Activated T-cell treated with anti-CD3 and anti-CD28 coated beads, Interleukin-2, amount 50 U/mL, for 4 hours (primary cell): ENCODE measurements at regions not wholly inside any gene's neighbourhood (a gene's known extent, or its start where the extent isn't known, plus 50 kb on each side); places are given as distances from the start of the nearest gene placed in this dataset.

ENCODE experiments used
- ATAC-seq, 2 donors: fragments of 200-7000 bp; cut with Tn5 transposase; one replicate each; pipeline ENCODE4 v1.10.0; 2021
- DNase-seq: peaks from one replicate; pipeline ENCODE4 v3.0.0-alpha.2; 2020
- H3K27me3 Mint-ChIP-seq: one replicate; pipeline ENCODE4 v1.8.0; 2021; ENCODE audit warnings: low read depth, mixed read lengths
- H3K36me3 Mint-ChIP-seq: one replicate; pipeline ENCODE4 v1.8.0; 2022; ENCODE audit warnings: mixed read lengths; ENCODE audit not compliant: insufficient read depth
- H3K4me1 Mint-ChIP-seq: one replicate; pipeline ENCODE4 v1.8.0; 2021; ENCODE audit warnings: low read depth, mixed read lengths
- H3K4me3 Mint-ChIP-seq: one replicate; pipeline ENCODE4 v1.8.0; 2021; ENCODE audit warnings: mild to moderate bottlenecking, moderate library complexity, mixed read lengths
- H3K9me3 Mint-ChIP-seq: one replicate; pipeline ENCODE4 v1.8.0; 2021; ENCODE audit warnings: mixed read lengths

GRCh38 chr1:87794788-87795614, 466.3 kb downstream of the LMO4 start:
- Mint-ChIP-seq H3K9me3 (no peaks in the 10 kb centered on the region), H3K36me3 (no peaks in the 10 kb centered on the region), H3K4me3 (no peak overlapping the region)

GRCh38 chr1:87795615-87796337, 467.1 kb downstream of the LMO4 start:
- DNase-seq (no peak), ATAC-seq (no peak)
- H3K4me1 Mint-ChIP-seq: no peaks in the 10 kb centered on the region
- no peak overlapping the region for H3K4me3 Mint-ChIP-seq
- H3K27me3 Mint-ChIP-seq: peaks cover 4% of the 10 kb centered on the region
- no peaks in the 10 kb centered on the region for H3K9me3 Mint-ChIP-seq
- H3K36me3 Mint-ChIP-seq: no peaks in the 10 kb centered on the region

More at GRCh38 chr1:87794788-87795614, 466.3 kb downstream of the LMO4 start:
- Mint-ChIP-seq H3K4me1 (no peaks in the 10 kb centered on the region), H3K27me3 (peaks cover 4% of the 10 kb centered on the region)
- DNase-seq (no peak), ATAC-seq (no peak)

- Mint-ChIP-seq H3K9me3 (no peaks in the 10 kb centered on the region), H3K36me3 (no peaks in the 10 kb centered on the region), H3K27me3 (peaks cover 4% of the 10 kb centered on the region), H3K4me3 (no peak overlapping the region), H3K4me1 (no peaks in the 10 kb centered on the region)
- DNase-seq: no peak
- ATAC-seq: no peak
Observed at GRCh38 chr1:87796471-87796901, 467.8 kb downstream of the LMO4 start.

- no peaks in the 10 kb centered on the region for H3K4me1 Mint-ChIP-seq
- H3K27me3 Mint-ChIP-seq: peaks cover 4% of the 10 kb centered on the region
- no peak for ATAC-seq
- H3K4me3 Mint-ChIP-seq: no peak overlapping the region
- DNase-seq: no peak
- no peaks in the 10 kb centered on the region for H3K9me3 Mint-ChIP-seq
- H3K36me3 Mint-ChIP-seq: no peaks in the 10 kb centered on the region
Observed at GRCh38 chr1:87799451-87799850, 470.8 kb downstream of the LMO4 start.

- no peak for ATAC-seq
- H3K9me3 Mint-ChIP-seq: no peaks in the 10 kb centered on the region
Observed at GRCh38 chr1:87800006-87800405, 471.3 kb downstream of the LMO4 start.

GRCh38 chr1:87803375-87803774, 474.7 kb downstream of the LMO4 start:
- Mint-ChIP-seq H3K4me1 (no peaks in the 10 kb centered on the region), H3K4me3 (no peak overlapping the region), H3K36me3 (no peaks in the 10 kb centered on the region), H3K9me3 (no peaks in the 10 kb centered on the region), H3K27me3 (peaks cover 4% of the 10 kb centered on the region)
- ATAC-seq (no peak), DNase-seq (no peak)

More at GRCh38 chr1:87800006-87800405, 471.3 kb downstream of the LMO4 start:
- Mint-ChIP-seq H3K4me1 (no peaks in the 10 kb centered on the region), H3K27me3 (peaks cover 4% of the 10 kb centered on the region), H3K36me3 (no peaks in the 10 kb centered on the region), H3K4me3 (no peak overlapping the region)
- no peak for DNase-seq

GRCh38 chr1:87804128-87804527, 475.4 kb downstream of the LMO4 start:
- Mint-ChIP-seq H3K4me1 (no peaks in the 10 kb centered on the region), H3K9me3 (no peaks in the 10 kb centered on the region), H3K36me3 (no peaks in the 10 kb centered on the region), H3K4me3 (no peak overlapping the region), H3K27me3 (peaks cover 2% of the 10 kb centered on the region)
- no peak for DNase-seq
- ATAC-seq: no peak

- H3K36me3 Mint-ChIP-seq: no peaks in the 10 kb centered on the region
- no peaks in the 10 kb centered on the region for H3K4me1 Mint-ChIP-seq
- H3K9me3 Mint-ChIP-seq: no peaks in the 10 kb centered on the region
- H3K4me3 Mint-ChIP-seq: no peak overlapping the region
- DNase-seq (no peak), ATAC-seq (no peak)
- H3K27me3 Mint-ChIP-seq: no peaks in the 10 kb centered on the region
Observed at GRCh38 chr1:87805666-87806378, 477.1 kb downstream of the LMO4 start.

GRCh38 chr1:87806379-87807094, 477.9 kb downstream of the LMO4 start:
- H3K4me3 Mint-ChIP-seq: no peak overlapping the region
- no peaks in the 10 kb centered on the region for H3K36me3 Mint-ChIP-seq
- no peaks in the 10 kb centered on the region for H3K4me1 Mint-ChIP-seq
- no peak for DNase-seq
- no peaks in the 10 kb centered on the region for H3K27me3 Mint-ChIP-seq
- no peak for ATAC-seq
- H3K9me3 Mint-ChIP-seq: no peaks in the 10 kb centered on the region

GRCh38 chr1:87810166-87810565, 481.5 kb downstream of the LMO4 start:
- ATAC-seq (no peak), DNase-seq (no peak)
- H3K27me3 Mint-ChIP-seq: no peaks in the 10 kb centered on the region
- H3K4me1 Mint-ChIP-seq: no peaks in the 10 kb centered on the region
- no peaks in the 10 kb centered on the region for H3K9me3 Mint-ChIP-seq
- H3K4me3 Mint-ChIP-seq: no peak overlapping the region
- no peaks in the 10 kb centered on the region for H3K36me3 Mint-ChIP-seq

- no peak for ATAC-seq
- no peak for DNase-seq
- H3K4me1 Mint-ChIP-seq: no peaks in the 10 kb centered on the region
- H3K27me3 Mint-ChIP-seq: no peaks in the 10 kb centered on the region
- no peaks in the 10 kb centered on the region for H3K36me3 Mint-ChIP-seq
- H3K4me3 Mint-ChIP-seq: no peak overlapping the region
- no peaks in the 10 kb centered on the region for H3K9me3 Mint-ChIP-seq
Observed at GRCh38 chr1:87812871-87813577, 484.3 kb downstream of the LMO4 start.

- no peaks in the 10 kb centered on the region for H3K4me1 Mint-ChIP-seq
- DNase-seq (no peak), ATAC-seq (no peak)
- no peak overlapping the region for H3K4me3 Mint-ChIP-seq
- H3K36me3 Mint-ChIP-seq: no peaks in the 10 kb centered on the region
- peaks cover 2% of the 10 kb centered on the region for H3K27me3 Mint-ChIP-seq
- H3K9me3 Mint-ChIP-seq: no peaks in the 10 kb centered on the region
Observed at GRCh38 chr1:87814573-87814972, 485.9 kb downstream of the LMO4 start.

- no peaks in the 10 kb centered on the region for H3K9me3 Mint-ChIP-seq
- DNase-seq (no peak), ATAC-seq (no peak)
- peaks cover 2% of the 10 kb centered on the region for H3K27me3 Mint-ChIP-seq
- no peaks in the 10 kb centered on the region for H3K36me3 Mint-ChIP-seq
- no peak overlapping the region for H3K4me3 Mint-ChIP-seq
- no peaks in the 10 kb centered on the region for H3K4me1 Mint-ChIP-seq
Observed at GRCh38 chr1:87816646-87817045, 488.0 kb downstream of the LMO4 start.
